Peyer's patch (tissue), 4 donors: ENCODE measurements at regions not wholly inside any gene's neighbourhood (a gene's known extent, or its start where the extent isn't known, plus 50 kb on each side); places are given as distances from the start of the nearest gene placed in this dataset.

ENCODE experiments used
- CTCF ChIP-seq, 6 experiments: fragments of 450-650 bp in 4 of 6; fragments of 200-600 bp in 2 of 6; sonication (generic) in 1 of 6; IDR thresholded peaks; one replicate each; pipeline ENCODE4 v1.5.1; 2017 to 2019; ENCODE audit warnings: antibody characterized with exemption in 6 of 6, mild to moderate bottlenecking in 3 of 6, moderate library complexity in 1 of 6
- POLR2A ChIP-seq, 2 donors: fragments of 450-650 bp; IDR thresholded peaks; one replicate each; pipeline ENCODE4 v1.5.1; 2017; ENCODE audit warnings: antibody characterized with exemption in 2 of 2, mild to moderate bottlenecking in 2 of 2, moderate library complexity in 2 of 2

DNA sequence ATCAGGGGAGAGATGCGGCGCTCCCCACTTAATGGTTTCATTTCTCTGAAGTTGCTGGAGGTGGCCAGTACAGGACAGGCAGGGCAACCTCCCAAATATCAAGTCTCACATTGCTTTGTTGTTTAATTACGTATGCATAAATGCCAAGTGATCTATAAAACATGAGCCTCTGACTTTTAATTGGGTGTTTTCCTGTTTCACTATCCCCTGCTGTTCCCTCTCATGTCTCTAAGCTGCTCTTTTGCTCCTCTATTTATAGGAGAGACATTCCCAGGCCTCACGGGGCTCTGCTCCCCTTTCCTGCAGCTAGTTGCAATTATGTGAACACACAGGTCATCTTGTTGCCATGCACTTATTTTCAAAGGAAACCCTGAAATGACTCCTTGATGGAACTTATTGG is 1173.5 kb upstream of the GOT2 start:
- no peak for TF ChIP-seq CTCF (IDR thresholded peaks at IDR 0.05)
- no peak for TF ChIP-seq POLR2A (IDR thresholded peaks at IDR 0.05)
